ENCODE measurements at regions not wholly inside any gene's neighbourhood (a gene's known extent, or its start where the extent isn't known, plus 50 kb on each side); places are given as distances from the start of the nearest gene placed in this dataset.
"Not testable (repeated sequence)": the region's sequence is repeated elsewhere in the genome, so short reads cannot be mapped to it uniquely, and the experiment has no call there.

- BruUV-seq (replicated peaks); H4K20me1 ChIP-seq (ENCODE audit: insufficient read depth); H3K4me3 ChIP-seq (replicated peaks in 1 of 2; ENCODE audit: low read depth in 1 of 2, low read length in 2 of 2); H3K9me2 ChIP-seq (ENCODE audit: insufficient read depth); RAD21 ChIA-PET (ENCODE audit: low non-redundant PET in 1 of 2, low total read pairs in 2 of 2, uncharacterized antibody in 2 of 2, unreplicated experiment in 2 of 2); H3K4me1 ChIP-seq (ENCODE audit: control insufficient read depth in 1 of 2, insufficient read depth in 2 of 2, low read length in 2 of 2); H3K27ac ChIP-seq (ENCODE audit: low read depth, low read length); H3K9ac ChIP-seq (ENCODE audit: low read length); H3K4me2 ChIP-seq (ENCODE audit: low read length); DNase-seq (ENCODE audit: low read depth, low spot score); H3K9me3 ChIP-seq (ENCODE audit: control insufficient read depth in 1 of 2, insufficient read depth in 1 of 2, low read depth in 1 of 2, low read length in 2 of 2); H2AFZ ChIP-seq (ENCODE audit: low read depth, low read length, poor library complexity, severe bottlenecking); ATAC-seq; CTCF ChIA-PET; H3K27me3 ChIP-seq (ENCODE audit: insufficient read depth, low read length); H3K79me2 ChIP-seq (ENCODE audit: insufficient read depth, low read length); POLR2A ChIA-PET: not testable (repeated sequence)
- intact Hi-C loops (cut with micrococcal nuclease): loop anchor here (10.0 kb wide), 1 partner anchor 299 kb away; no protein-coding TSS in a partner anchor
- H3K36me3 ChIP-seq (ENCODE audit: control insufficient read depth in 1 of 2, insufficient read depth in 2 of 2, low read length in 2 of 2): peaks cover 3 to 20% of the 10 kb centered on the region in 2 experiments; a peak in 3 of 4 replicates
Measured at GRCh38 chr3:195974281-195974680, 65.9 kb upstream of the TNK2 start.

- CTCF ChIA-PET; RAD21 ChIA-PET (ENCODE audit: low non-redundant PET in 1 of 2, low total read pairs in 2 of 2, uncharacterized antibody in 2 of 2, unreplicated experiment in 2 of 2); BruUV-seq (replicated peaks); H3K4me2 ChIP-seq (ENCODE audit: low read length); H2AFZ ChIP-seq (ENCODE audit: low read depth, low read length, poor library complexity, severe bottlenecking); H3K27me3 ChIP-seq (ENCODE audit: insufficient read depth, low read length); H3K4me1 ChIP-seq (ENCODE audit: control insufficient read depth in 1 of 2, insufficient read depth in 2 of 2, low read length in 2 of 2); POLR2A ChIA-PET; H3K9me2 ChIP-seq (ENCODE audit: insufficient read depth); ATAC-seq; H4K20me1 ChIP-seq (ENCODE audit: insufficient read depth); H3K27ac ChIP-seq (ENCODE audit: low read depth, low read length); H3K79me2 ChIP-seq (ENCODE audit: insufficient read depth, low read length); H3K9me3 ChIP-seq (ENCODE audit: control insufficient read depth in 1 of 2, insufficient read depth in 1 of 2, low read depth in 1 of 2, low read length in 2 of 2); H3K9ac ChIP-seq (ENCODE audit: low read length); DNase-seq (ENCODE audit: low read depth, low spot score); H3K4me3 ChIP-seq (replicated peaks in 1 of 2; ENCODE audit: low read depth in 1 of 2, low read length in 2 of 2): not testable (repeated sequence)
- intact Hi-C loops (cut with micrococcal nuclease): loop anchor here (10.0 kb wide), 1 partner anchor 296 kb away; no protein-coding TSS in a partner anchor
- H3K36me3 ChIP-seq (ENCODE audit: control insufficient read depth in 1 of 2, insufficient read depth in 2 of 2, low read length in 2 of 2): peaks cover 3 to 19% of the 10 kb centered on the region in 2 experiments
Measured at GRCh38 chr3:195970873-195971272, 62.5 kb upstream of the TNK2 start.

- H3K27ac ChIP-seq (ENCODE audit: low read depth, low read length); ATAC-seq; H3K4me2 ChIP-seq (ENCODE audit: low read length); H2AFZ ChIP-seq (ENCODE audit: low read depth, low read length, poor library complexity, severe bottlenecking); H3K4me1 ChIP-seq (ENCODE audit: control insufficient read depth in 1 of 2, insufficient read depth in 2 of 2, low read length in 2 of 2); RAD21 ChIA-PET (ENCODE audit: low non-redundant PET in 1 of 2, low total read pairs in 2 of 2, uncharacterized antibody in 2 of 2, unreplicated experiment in 2 of 2); H3K4me3 ChIP-seq (replicated peaks in 1 of 2; ENCODE audit: low read depth in 1 of 2, low read length in 2 of 2); H4K20me1 ChIP-seq (ENCODE audit: insufficient read depth); H3K9ac ChIP-seq (ENCODE audit: low read length); H3K79me2 ChIP-seq (ENCODE audit: insufficient read depth, low read length); DNase-seq (ENCODE audit: low read depth, low spot score); BruUV-seq (replicated peaks); CTCF ChIA-PET; POLR2A ChIA-PET; H3K9me2 ChIP-seq (ENCODE audit: insufficient read depth); H3K9me3 ChIP-seq (ENCODE audit: control insufficient read depth in 1 of 2, insufficient read depth in 1 of 2, low read depth in 1 of 2, low read length in 2 of 2); H3K27me3 ChIP-seq (ENCODE audit: insufficient read depth, low read length): not testable (repeated sequence)
- intact Hi-C loops (cut with micrococcal nuclease): loop anchor here (10.0 kb wide), 1 partner anchor 295 kb away; no protein-coding TSS in a partner anchor
- H3K36me3 ChIP-seq (ENCODE audit: control insufficient read depth in 1 of 2, insufficient read depth in 2 of 2, low read length in 2 of 2): peaks cover 3 to 17% of the 10 kb centered on the region in 2 experiments
Measured at GRCh38 chr3:195969838-195970776, 61.8 kb upstream of the TNK2 start.

- intact Hi-C loops (cut with micrococcal nuclease); H3K4me3 ChIP-seq (replicated peaks in 1 of 2; ENCODE audit: low read depth in 1 of 2, low read length in 2 of 2); POLR2A ChIA-PET; H4K20me1 ChIP-seq (ENCODE audit: insufficient read depth); RAD21 ChIA-PET (ENCODE audit: low non-redundant PET in 1 of 2, low total read pairs in 2 of 2, uncharacterized antibody in 2 of 2, unreplicated experiment in 2 of 2); H3K4me1 ChIP-seq (ENCODE audit: control insufficient read depth in 1 of 2, insufficient read depth in 2 of 2, low read length in 2 of 2); ATAC-seq; H2AFZ ChIP-seq (ENCODE audit: low read depth, low read length, poor library complexity, severe bottlenecking); H3K9me3 ChIP-seq (ENCODE audit: control insufficient read depth in 1 of 2, insufficient read depth in 1 of 2, low read depth in 1 of 2, low read length in 2 of 2); CTCF ChIA-PET; DNase-seq (ENCODE audit: low read depth, low spot score); H3K27ac ChIP-seq (ENCODE audit: low read depth, low read length); H3K27me3 ChIP-seq (ENCODE audit: insufficient read depth, low read length); H3K4me2 ChIP-seq (ENCODE audit: low read length); H3K9ac ChIP-seq (ENCODE audit: low read length); H3K79me2 ChIP-seq (ENCODE audit: insufficient read depth, low read length); H3K9me2 ChIP-seq (ENCODE audit: insufficient read depth); BruUV-seq (replicated peaks): not testable (repeated sequence)
- peaks cover 3 to 17% of the 10 kb centered on the region in 2 experiments for H3K36me3 ChIP-seq (ENCODE audit: control insufficient read depth in 1 of 2, insufficient read depth in 2 of 2, low read length in 2 of 2)
Measured at GRCh38 chr3:195969341-195969740, 61.0 kb upstream of the TNK2 start.

Data from HCT116 (cell line).